Fibroblast of the aortic adventitia (primary cell): ENCODE measurements at regions not wholly inside any gene's neighbourhood (a gene's known extent, or its start where the extent isn't known, plus 50 kb on each side); places are given as distances from the start of the nearest gene placed in this dataset.

Experiments used
- DNase-seq: peaks from one replicate; pipeline ENCODE4 v3.0.0-alpha.2; 2010; ENCODE audit warnings: low read depth
- H3K4me3 ChIP-seq: 2 replicates; pipeline ENCODE4 v1.5.1; 2011; ENCODE audit warnings: low read depth, mild to moderate bottlenecking, control low read depth, low read length, moderate library complexity
- CTCF ChIP-seq: IDR thresholded peaks from 2 replicates; pipeline ENCODE4 v1.5.1; 2011; ENCODE audit warnings: mild to moderate bottlenecking, low read length, control low read depth, inconsistent platforms; ENCODE audit not compliant: insufficient read depth

DNA sequence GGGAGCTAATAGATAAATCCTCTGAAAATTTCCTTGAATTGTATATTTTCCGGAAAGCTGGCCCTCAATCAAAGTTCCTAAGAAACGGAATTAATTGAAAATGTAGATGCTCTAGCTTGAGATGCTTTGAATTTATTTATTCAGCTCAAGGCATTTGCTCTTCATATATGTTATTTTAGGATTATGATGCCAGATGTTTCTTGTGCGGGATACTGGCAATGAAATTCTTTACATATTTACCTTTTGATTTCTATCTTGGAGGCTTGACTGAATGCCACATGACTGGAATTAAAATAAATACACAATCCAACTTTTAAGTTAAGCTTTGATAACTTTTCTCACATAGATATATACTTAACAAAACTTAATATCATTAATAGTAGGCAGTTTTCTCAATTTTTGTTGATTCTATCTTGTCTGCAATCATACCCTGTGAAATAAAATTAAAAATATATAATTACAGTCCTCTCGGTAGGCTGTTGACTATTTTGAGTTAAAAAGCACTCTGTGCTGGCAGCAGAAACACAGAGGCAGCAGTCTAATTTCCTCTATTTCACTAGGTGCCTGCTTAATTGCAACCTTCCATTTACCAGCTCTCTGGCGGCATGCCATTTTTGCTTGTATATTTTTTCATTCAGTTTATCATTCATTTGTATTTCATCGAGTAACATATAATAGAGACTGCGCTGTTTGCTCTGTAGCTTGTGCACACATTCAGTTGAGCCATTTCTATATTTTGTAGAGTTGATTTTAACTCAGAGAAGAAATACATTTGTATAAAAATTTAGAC lies 991.5 kb downstream of the ADGRL3 start:
- no peak for TF ChIP-seq CTCF
- H3K4me3 ChIP-seq = no peak overlapping the region
- no peak for DNase-seq

DNA sequence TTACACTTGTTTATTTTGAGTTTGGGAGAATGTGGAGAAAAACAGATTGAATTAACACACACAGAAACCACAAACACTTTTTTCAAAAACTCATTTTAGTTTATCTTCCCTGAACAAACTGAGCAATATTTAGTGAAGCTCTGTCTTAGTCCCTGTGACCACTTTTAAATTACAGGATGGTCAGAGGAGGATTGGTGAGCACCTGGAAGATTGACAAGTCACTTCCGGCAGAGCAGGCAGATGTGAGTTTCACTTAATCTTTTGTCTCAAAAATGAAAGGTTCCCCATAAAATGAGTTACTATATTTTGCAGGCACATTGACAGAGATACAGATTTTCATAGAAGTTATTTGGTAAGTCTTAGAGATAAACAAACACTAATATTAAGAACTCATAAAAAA lies 970.1 kb downstream of the ADGRL3 start:
- no peak for TF ChIP-seq CTCF
- no peak overlapping the region for H3K4me3 ChIP-seq
- DNase-seq = no peak

DNA sequence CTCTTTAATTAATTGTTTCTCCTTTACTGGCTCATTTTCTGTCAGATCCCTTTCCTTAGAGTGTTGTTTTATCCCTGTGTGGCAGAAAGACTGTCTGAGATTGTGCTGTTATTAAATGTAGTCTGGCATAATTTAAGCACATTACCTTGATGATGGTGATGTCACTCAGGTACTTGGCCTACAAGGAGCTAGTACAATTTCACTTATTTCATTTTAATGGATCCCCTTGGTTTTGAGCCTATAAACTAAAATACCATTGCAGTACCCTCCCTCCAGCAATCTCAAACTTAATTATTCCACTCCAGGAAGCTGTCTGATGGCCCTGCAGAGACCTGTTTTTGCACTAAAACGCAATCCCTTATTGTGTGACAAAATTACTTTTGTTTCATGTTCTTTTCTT lies 968.6 kb downstream of the ADGRL3 start:
- no peak for DNase-seq
- no peak overlapping the region for H3K4me3 ChIP-seq
- TF ChIP-seq CTCF = no peak

GRCh38 chr4:62162606-62163005 lies 962.5 kb downstream of the ADGRL3 start:
- TF ChIP-seq CTCF = no peak

GRCh38 chr4:62161446-62161845 lies 961.3 kb downstream of the ADGRL3 start:
- no peak overlapping the region for H3K4me3 ChIP-seq
- no peak for TF ChIP-seq CTCF
- no peak for DNase-seq

More at GRCh38 chr4:62162606-62163005, 962.5 kb downstream of the ADGRL3 start:
- no peak for DNase-seq
- no peak overlapping the region for H3K4me3 ChIP-seq

GRCh38 chr4:62159876-62160275 lies 959.8 kb downstream of the ADGRL3 start:
- no peak for DNase-seq
- no peak for TF ChIP-seq CTCF
- no peak overlapping the region for H3K4me3 ChIP-seq

DNA sequence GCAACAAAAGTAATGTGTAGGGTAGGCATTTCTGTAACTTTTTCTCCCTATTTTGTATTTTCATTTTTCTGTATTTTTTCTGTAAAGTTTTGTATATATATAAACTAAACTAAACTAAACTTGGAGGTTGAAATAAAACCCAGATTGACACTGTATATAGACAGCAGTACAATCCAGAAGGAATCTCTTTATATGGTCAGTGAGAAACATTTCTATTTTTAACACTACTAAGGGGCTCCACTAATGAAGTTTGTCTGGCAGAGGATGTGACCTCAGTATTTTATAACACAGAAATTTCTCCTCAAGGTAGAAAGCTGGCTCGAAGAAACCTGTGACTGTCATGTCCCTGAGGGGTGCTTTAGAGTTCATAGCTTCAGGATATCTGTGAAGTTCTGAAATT lies 959.2 kb downstream of the ADGRL3 start:
- no peak for TF ChIP-seq CTCF
- no peak overlapping the region for H3K4me3 ChIP-seq
- DNase-seq = no peak
